CD4-positive, CD25-positive, alpha-beta regulatory T cell (primary cell): ENCODE measurements at regions not wholly inside any gene's neighbourhood (a gene's known extent, or its start where the extent isn't known, plus 50 kb on each side); places are given as distances from the start of the nearest gene placed in this dataset.

Experiments used
- ATAC-seq, 2 donors: fragments of 150-1000 bp; cut with Tn5 transposase; one replicate each; pipeline ENCODE4 v1.10.0; 2021; ENCODE audit warnings: low read depth in 2 of 2, moderate number of reproducible peaks in 2 of 2, moderate library complexity in 1 of 2
- DNase-seq, 3 donors: peaks; one replicate each; pipeline versions ENCODE4 v3.0.0 to v3.0.0-alpha.2; 2012 to 2022; ENCODE audit warnings: mixed read lengths in 1 of 3
- H3K27ac ChIP-seq: one replicate; pipeline ENCODE4 v1.7.0; 2013; ENCODE audit warnings: mild to moderate bottlenecking, low read length; ENCODE audit not compliant: insufficient read depth, poor library complexity, severe bottlenecking
- H3K27me3 ChIP-seq: one replicate; pipeline ENCODE4 v1.7.0; 2013; ENCODE audit warnings: low read length; ENCODE audit not compliant: control insufficient read depth, insufficient read depth
- H3K36me3 ChIP-seq: one replicate; pipeline ENCODE4 v1.7.0; 2013; ENCODE audit warnings: mild to moderate bottlenecking, low read length, moderate library complexity; ENCODE audit not compliant: control insufficient read depth, insufficient read depth
- H3K4me1 ChIP-seq: 2 replicates; pipeline ENCODE4 v1.7.0; 2013; ENCODE audit warnings: mild to moderate bottlenecking, low read length; ENCODE audit not compliant: insufficient read depth, control insufficient read depth, poor library complexity, severe bottlenecking
- H3K4me3 ChIP-seq: one replicate; pipeline ENCODE4 v1.7.0; 2013; ENCODE audit warnings: low read depth, mild to moderate bottlenecking, low read length, moderate library complexity
- H3K9me3 ChIP-seq, 2 experiments: 1 replicate in 1 of 2; 2 replicates in 1 of 2; pipeline ENCODE4 v1.7.0; 2013; ENCODE audit warnings: low read length in 2 of 2, mild to moderate bottlenecking in 1 of 2, moderate library complexity in 1 of 2; ENCODE audit not compliant: control insufficient read depth in 2 of 2
- H3K27ac Mint-ChIP-seq, 3 donors: one replicate each; pipeline ENCODE4 v1.8.0; 2020 to 2022; ENCODE audit warnings: mild to moderate bottlenecking in 3 of 3, mixed read lengths in 3 of 3, moderate library complexity in 2 of 3
- H3K27me3 Mint-ChIP-seq: one replicate; pipeline ENCODE4 v1.8.0; 2022; ENCODE audit warnings: mild to moderate bottlenecking, mixed read lengths
- H3K36me3 Mint-ChIP-seq: one replicate; pipeline ENCODE4 v1.8.0; 2020; ENCODE audit warnings: mixed read lengths
- H3K4me1 Mint-ChIP-seq, 4 donors: one replicate each; pipeline ENCODE4 v1.8.0; 2020 to 2022; ENCODE audit warnings: mixed read lengths in 4 of 4, mild to moderate bottlenecking in 1 of 4
- H3K4me3 Mint-ChIP-seq, 4 donors: one replicate each; pipeline ENCODE4 v1.8.0; 2020 to 2022; ENCODE audit warnings: mild to moderate bottlenecking in 4 of 4, mixed read lengths in 4 of 4, moderate library complexity in 3 of 4
- H3K9me3 Mint-ChIP-seq, 7 donors: one replicate each; pipeline ENCODE4 v1.8.0; 2020 to 2022; ENCODE audit warnings: mixed read lengths in 7 of 7, mild to moderate bottlenecking in 3 of 7, moderate library complexity in 2 of 7

DNA sequence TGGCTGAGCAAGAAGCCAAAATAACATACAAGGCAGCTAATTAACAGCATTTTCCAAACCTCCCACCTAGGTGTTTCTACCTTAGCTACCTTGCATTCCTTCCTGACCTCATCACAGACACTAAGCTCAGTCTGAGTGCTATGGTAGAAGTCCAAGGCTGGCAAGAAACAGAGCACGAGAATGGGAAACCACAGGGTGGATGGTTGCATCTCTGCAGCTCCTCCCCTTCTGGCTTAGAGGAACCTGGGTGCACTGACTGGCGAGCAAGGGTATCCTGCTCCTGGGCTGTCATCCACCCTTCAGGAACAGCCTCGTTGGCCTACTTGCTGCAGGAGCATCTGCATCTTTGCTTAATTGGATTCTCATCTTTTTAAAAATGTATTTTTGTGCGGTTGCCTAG lies 73.1 kb upstream of the KIRREL3 start:
- Mint-ChIP-seq H3K36me3 (no peaks in the 10 kb centered on the region), H3K4me3 (no peak overlapping the region), H3K9me3 (peaks cover 0 to 5% (median 0%) of the 10 kb centered on the region in 7 donors), H3K4me1 (no peaks in the 10 kb centered on the region), H3K27me3 (no peaks in the 10 kb centered on the region), H3K27ac (no peak overlapping the region)
- Histone ChIP-seq H3K27ac (no peak overlapping the region), H3K27me3 (no peaks in the 10 kb centered on the region), H3K4me3 (no peak overlapping the region), H3K9me3 (no peaks in the 10 kb centered on the region), H3K36me3 (no peaks in the 10 kb centered on the region), H3K4me1 (no peaks in the 10 kb centered on the region)
- ATAC-seq (no peak), DNase-seq (no peak)

DNA sequence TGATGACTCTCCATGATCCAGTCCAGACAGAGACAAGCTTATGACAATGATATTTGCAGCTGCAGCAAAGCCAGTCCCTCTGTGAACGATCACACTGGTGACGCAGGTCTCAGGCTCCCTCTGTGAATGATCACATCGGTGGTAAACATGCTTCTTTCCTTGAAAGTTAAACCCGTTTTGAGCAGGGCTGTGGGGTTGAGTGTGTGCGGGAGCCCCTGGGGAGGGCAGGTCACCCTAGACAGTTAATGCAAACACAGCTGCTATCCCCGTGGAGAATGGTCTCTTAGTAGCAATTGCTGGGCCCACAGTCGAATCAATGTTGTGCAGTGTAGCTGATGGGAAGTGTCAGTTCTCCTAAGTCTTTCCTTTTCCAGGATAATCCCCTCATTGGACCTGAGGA lies 71.0 kb upstream of the KIRREL3 start:
- Mint-ChIP-seq H3K36me3 (no peaks in the 10 kb centered on the region), H3K9me3 (peaks cover 0 to 4% (median 0%) of the 10 kb centered on the region in 7 donors), H3K4me3 (no peak overlapping the region), H3K4me1 (no peaks in the 10 kb centered on the region), H3K27me3 (peaks cover 6% of the 10 kb centered on the region), H3K27ac (no peak overlapping the region)
- Histone ChIP-seq H3K4me3 (no peak overlapping the region), H3K36me3 (no peaks in the 10 kb centered on the region), H3K4me1 (no peaks in the 10 kb centered on the region), H3K27me3 (no peaks in the 10 kb centered on the region), H3K27ac (no peak overlapping the region), H3K9me3 (no peaks in the 10 kb centered on the region)
- no peak for ATAC-seq
- no peak for DNase-seq

DNA sequence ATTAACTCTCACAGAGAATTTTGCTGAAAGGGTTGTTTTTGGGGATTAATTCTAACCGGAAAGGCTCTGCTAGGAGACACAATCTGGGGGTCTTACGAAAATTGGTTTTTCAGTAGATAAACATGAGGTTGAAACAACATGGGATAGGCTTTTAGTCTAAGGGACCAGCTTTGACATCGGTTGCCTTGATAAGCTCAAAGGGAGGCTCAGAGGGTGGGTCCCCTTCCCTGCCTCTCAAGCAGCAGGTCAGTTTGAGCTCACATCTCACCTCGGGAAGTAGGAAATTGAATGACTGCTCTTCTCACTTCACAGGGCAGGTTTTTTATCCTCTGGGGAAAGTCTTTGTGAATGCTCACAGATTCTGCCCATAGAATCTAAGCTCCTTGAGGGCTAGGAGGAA lies 70.2 kb upstream of the KIRREL3 start:
- no peak overlapping the region for H3K27ac Mint-ChIP-seq
- no peak for DNase-seq
- Histone ChIP-seq H3K36me3 (no peaks in the 10 kb centered on the region), H3K27me3 (no peaks in the 10 kb centered on the region), H3K9me3 (no peaks in the 10 kb centered on the region), H3K27ac (no peak overlapping the region), H3K4me3 (no peak overlapping the region), H3K4me1 (no peaks in the 10 kb centered on the region)
- no peaks in the 10 kb centered on the region for H3K4me1 Mint-ChIP-seq
- H3K4me3 Mint-ChIP-seq: no peak overlapping the region
- ATAC-seq: no peak
- no peaks in the 10 kb centered on the region for H3K36me3 Mint-ChIP-seq
- H3K27me3 Mint-ChIP-seq: peaks cover 6% of the 10 kb centered on the region
- H3K9me3 Mint-ChIP-seq: peaks cover 0 to 4% (median 0%) of the 10 kb centered on the region in 7 donors

DNA sequence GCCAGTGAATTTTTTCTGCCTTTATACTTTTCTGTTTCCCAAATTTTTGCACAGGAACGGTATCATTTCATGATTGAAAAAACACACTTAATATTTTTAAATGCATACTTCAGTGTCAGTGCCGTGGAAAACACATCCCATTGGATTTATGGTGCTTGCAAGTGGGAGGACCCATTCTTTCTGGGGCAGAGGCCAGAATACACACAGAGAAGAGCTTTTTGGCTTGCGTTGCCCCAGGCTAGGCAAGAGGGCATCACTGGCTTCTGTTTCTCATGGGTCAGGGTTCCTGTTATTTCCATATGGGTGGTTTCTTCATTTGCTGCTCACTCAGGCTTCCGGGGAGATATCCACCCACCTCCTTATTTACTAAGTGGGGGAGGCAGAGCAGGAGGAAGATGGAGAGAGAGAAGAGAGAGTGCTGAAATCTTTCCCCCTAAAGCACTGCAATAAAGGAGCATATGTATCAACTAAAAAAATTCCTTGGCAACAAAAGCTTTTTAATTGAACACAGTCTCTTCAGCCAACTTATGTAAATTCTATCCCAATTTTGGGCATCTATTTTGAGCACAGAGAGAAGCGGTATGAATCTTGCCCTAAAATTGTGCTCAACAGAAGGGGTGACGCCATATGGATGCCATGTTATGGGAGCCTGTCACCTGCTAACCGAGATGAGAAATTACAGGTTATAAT lies 66.0 kb upstream of the KIRREL3 start:
- Histone ChIP-seq H3K4me1 (no peaks in the 10 kb centered on the region), H3K9me3 (no peaks in the 10 kb centered on the region), H3K4me3 (no peak overlapping the region), H3K27me3 (no peaks in the 10 kb centered on the region), H3K36me3 (no peaks in the 10 kb centered on the region), H3K27ac (no peak overlapping the region)
- Mint-ChIP-seq H3K4me1 (no peaks in the 10 kb centered on the region), H3K9me3 (peaks cover 0 to 4% (median 0%) of the 10 kb centered on the region in 7 donors), H3K36me3 (no peaks in the 10 kb centered on the region), H3K4me3 (no peak overlapping the region), H3K27ac (no peak overlapping the region), H3K27me3 (peaks cover 6% of the 10 kb centered on the region)
- DNase-seq (no peak), ATAC-seq (no peak)

DNA sequence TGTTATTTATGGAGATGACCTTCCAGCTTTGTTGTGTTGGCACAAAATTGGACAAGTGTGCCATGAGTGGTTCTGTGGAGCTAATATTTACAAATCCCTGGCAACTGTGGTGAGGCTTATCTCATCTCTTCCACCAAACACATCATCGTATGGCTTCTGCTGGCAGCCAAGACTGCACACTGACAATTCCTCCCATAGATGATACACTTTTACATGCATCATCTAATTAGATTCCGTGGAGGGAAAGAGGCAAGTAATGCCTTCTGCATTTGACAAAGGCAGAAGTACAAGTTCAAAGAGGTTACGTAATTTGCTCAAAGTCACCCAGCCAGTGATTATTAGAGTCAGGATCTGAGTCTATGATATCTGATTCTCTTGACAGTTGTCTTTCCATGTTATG lies 62.7 kb upstream of the KIRREL3 start:
- H3K4me3 ChIP-seq: no peak overlapping the region
- no peak overlapping the region for H3K4me3 Mint-ChIP-seq
- no peak overlapping the region for H3K27ac ChIP-seq
- peaks cover 3% of the 10 kb centered on the region for H3K27me3 Mint-ChIP-seq
- no peaks in the 10 kb centered on the region for H3K4me1 Mint-ChIP-seq
- H3K9me3 Mint-ChIP-seq: peaks cover 0 to 2% (median 0%) of the 10 kb centered on the region in 7 donors
- no peaks in the 10 kb centered on the region for H3K4me1 ChIP-seq
- H3K36me3 ChIP-seq: no peaks in the 10 kb centered on the region
- no peaks in the 10 kb centered on the region for H3K27me3 ChIP-seq
- H3K27ac Mint-ChIP-seq: no peak overlapping the region
- no peaks in the 10 kb centered on the region for H3K9me3 ChIP-seq
- ATAC-seq (no peak), DNase-seq (no peak)
- H3K36me3 Mint-ChIP-seq: no peaks in the 10 kb centered on the region

DNA sequence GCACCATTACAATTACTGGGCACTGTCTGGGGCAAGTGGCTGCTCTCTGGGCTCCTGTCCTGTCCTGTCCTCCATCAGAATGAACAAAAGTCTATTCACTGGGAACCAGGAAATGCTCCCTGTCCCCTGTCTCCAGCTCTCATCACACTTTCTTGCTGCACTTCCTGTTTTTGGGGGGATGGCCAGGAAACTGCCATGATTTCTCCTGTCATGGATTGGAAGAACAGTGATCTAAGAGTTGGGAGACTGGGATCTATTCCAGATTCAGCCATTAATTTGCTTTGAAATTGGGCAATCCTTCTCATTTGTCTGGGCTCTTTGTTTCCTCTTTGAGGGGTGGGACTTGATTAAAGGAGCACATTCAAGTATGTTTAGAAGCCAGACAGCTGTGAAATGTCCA lies 61.4 kb upstream of the KIRREL3 start:
- no peaks in the 10 kb centered on the region for H3K27me3 ChIP-seq
- ATAC-seq: no peak
- no peaks in the 10 kb centered on the region for H3K4me1 ChIP-seq
- no peaks in the 10 kb centered on the region for H3K9me3 ChIP-seq
- Mint-ChIP-seq H3K36me3 (no peaks in the 10 kb centered on the region), H3K27ac (no peak overlapping the region), H3K4me1 (no peaks in the 10 kb centered on the region), H3K27me3 (no peaks in the 10 kb centered on the region), H3K4me3 (no peak overlapping the region), H3K9me3 (peaks cover 0 to 2% (median 0%) of the 10 kb centered on the region in 7 donors)
- no peak for DNase-seq
- H3K27ac ChIP-seq: no peak overlapping the region
- H3K4me3 ChIP-seq: no peak overlapping the region
- H3K36me3 ChIP-seq: no peaks in the 10 kb centered on the region

DNA sequence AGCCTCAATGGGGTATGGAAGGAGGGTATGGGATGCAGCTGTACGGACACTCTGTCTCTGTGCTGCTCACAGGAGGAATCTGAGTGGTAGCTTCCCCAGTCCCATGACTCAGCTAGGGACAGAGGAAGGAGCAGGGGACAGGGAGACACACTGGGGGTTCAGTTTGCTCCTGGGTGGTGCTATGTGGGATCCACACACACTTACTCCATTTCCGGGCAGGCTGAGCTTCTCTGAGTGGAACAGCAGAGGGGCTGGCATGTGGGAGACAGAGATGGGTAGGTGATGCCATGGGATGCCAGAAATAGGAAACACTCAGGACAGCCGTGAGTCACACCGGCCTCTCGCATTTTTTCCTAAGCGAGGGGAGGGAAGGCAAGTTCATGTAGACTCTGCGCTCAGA lies 59.2 kb upstream of the KIRREL3 start:
- no peak overlapping the region for H3K27ac ChIP-seq
- Mint-ChIP-seq H3K27ac (no peak overlapping the region), H3K4me3 (no peak overlapping the region), H3K4me1 (no peaks in the 10 kb centered on the region), H3K9me3 (peaks cover 0 to 2% (median 0%) of the 10 kb centered on the region in 7 donors), H3K27me3 (no peaks in the 10 kb centered on the region), H3K36me3 (no peaks in the 10 kb centered on the region)
- H3K9me3 ChIP-seq: no peaks in the 10 kb centered on the region
- ATAC-seq (no peak), DNase-seq (no peak)
- H3K4me3 ChIP-seq: no peak overlapping the region
- H3K27me3 ChIP-seq: no peaks in the 10 kb centered on the region
- no peaks in the 10 kb centered on the region for H3K36me3 ChIP-seq
- H3K4me1 ChIP-seq: no peaks in the 10 kb centered on the region

DNA sequence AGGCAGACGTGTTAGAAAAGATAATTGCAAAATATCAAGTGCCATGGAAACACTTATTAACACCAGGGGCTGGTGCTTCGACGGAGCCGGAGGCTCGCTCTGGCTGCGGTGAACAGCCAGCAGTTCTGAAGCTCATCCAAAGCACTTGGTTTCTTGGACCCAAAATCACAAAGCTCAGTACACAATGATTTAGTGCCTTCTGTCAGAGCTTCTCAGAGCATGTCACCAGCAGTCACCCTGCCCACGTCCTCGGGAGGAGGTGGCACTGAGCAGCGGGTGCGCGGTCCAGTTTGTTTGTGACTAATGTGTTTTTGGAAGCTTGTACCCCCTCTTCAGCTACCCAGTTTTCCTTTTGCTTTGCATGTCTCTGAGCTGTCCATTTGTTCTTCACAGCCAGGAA lies 58.7 kb upstream of the KIRREL3 start:
- Mint-ChIP-seq H3K9me3 (peaks cover 0 to 2% (median 0%) of the 10 kb centered on the region in 7 donors), H3K27me3 (no peaks in the 10 kb centered on the region)

More for the DNA sequence above, 58.7 kb upstream of the KIRREL3 start:
- Histone ChIP-seq H3K36me3 (no peaks in the 10 kb centered on the region), H3K4me3 (no peak overlapping the region), H3K4me1 (no peaks in the 10 kb centered on the region), H3K27ac (no peak overlapping the region), H3K9me3 (no peaks in the 10 kb centered on the region), H3K27me3 (no peaks in the 10 kb centered on the region)
- H3K27ac Mint-ChIP-seq: no peak overlapping the region
- no peaks in the 10 kb centered on the region for H3K4me1 Mint-ChIP-seq
- DNase-seq: no peak
- H3K4me3 Mint-ChIP-seq: peak overlapping the region in 1 of 4 donors; percentile 72
- no peaks in the 10 kb centered on the region for H3K36me3 Mint-ChIP-seq
- no peak for ATAC-seq
